Omental fat pad (tissue), 3 donors: ENCODE measurements at regions not wholly inside any gene's neighbourhood (a gene's known extent, or its start where the extent isn't known, plus 50 kb on each side); places are given as distances from the start of the nearest gene placed in this dataset.
"Not testable (repeated sequence)": the region's sequence is repeated elsewhere in the genome, so short reads cannot be mapped to it uniquely, and the experiment has no call there.

Experiments used
- ATAC-seq: fragments of 150-250 bp; one replicate; pipeline ENCODE4 v1.9.1; 2016; ENCODE audit warnings: mild to moderate bottlenecking, moderate library complexity; ENCODE audit not compliant: low FRiP score
- DNase-seq: peaks from one replicate; pipeline ENCODE4 v3.0.0-alpha.2; 2019; ENCODE audit warnings: low spot score
- TF ChIP-seq, protein P1 (sequence below), 3 donors: fragments of 450-650 bp; IDR thresholded peaks; one replicate each; pipeline ENCODE4 v1.5.1; 2016 to 2017; ENCODE audit warnings: antibody characterized with exemption in 3 of 3, mild to moderate bottlenecking in 3 of 3, moderate library complexity in 2 of 3

DNA sequence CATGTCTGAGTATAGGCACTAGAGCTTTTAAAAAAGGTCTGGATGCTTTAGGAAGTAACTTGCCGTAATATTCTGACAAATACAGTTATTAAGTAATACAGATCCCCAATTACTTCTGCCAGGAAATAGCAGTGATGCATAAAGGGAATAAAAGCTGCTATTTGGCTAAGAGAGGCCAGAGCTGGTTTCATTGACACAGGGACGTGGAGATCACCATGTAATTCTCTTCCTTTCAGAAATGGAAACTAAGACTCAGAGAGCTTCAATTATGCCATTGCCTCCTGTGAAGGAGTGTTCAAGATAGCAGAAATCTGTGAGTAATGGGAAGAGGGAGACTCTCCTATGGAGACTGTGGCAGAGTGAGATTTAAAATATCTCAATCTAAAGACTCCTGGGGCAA lies 238.1 kb downstream of the SLITRK2 start:
- ATAC-seq: no peak
- TF ChIP-seq, protein P1, sequence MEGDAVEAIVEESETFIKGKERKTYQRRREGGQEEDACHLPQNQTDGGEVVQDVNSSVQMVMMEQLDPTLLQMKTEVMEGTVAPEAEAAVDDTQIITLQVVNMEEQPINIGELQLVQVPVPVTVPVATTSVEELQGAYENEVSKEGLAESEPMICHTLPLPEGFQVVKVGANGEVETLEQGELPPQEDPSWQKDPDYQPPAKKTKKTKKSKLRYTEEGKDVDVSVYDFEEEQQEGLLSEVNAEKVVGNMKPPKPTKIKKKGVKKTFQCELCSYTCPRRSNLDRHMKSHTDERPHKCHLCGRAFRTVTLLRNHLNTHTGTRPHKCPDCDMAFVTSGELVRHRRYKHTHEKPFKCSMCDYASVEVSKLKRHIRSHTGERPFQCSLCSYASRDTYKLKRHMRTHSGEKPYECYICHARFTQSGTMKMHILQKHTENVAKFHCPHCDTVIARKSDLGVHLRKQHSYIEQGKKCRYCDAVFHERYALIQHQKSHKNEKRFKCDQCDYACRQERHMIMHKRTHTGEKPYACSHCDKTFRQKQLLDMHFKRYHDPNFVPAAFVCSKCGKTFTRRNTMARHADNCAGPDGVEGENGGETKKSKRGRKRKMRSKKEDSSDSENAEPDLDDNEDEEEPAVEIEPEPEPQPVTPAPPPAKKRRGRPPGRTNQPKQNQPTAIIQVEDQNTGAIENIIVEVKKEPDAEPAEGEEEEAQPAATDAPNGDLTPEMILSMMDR (IDR thresholded peaks at IDR 0.05): no peak
- no peak for DNase-seq

DNA sequence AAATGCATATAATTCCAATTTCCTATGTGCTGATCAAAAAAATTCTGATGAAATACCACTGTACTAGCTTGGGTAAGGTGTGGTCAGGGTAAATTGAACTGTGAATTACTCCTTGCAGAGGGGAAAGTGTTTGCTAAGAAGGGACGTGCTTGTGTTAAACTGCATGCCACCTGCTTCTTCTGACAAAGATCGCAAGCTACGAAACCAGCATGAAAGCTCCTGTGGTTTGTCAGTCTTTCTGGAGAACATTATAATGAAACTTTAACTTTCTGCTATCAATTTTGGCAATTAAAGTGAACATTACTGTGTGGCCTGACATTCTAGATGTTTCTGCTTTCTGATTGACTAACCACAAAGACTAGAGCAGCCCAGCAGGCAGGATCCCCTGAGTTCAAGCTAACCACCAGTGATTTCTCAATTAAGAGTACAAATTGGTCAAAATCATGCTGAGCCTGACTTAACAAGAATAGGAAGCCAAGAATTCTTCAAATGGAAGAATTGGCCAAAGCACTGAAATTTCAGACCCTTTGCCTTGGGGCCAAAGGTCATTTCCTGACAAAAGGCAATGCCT lies 239.0 kb downstream of the SLITRK2 start:
- no peak for DNase-seq
- TF ChIP-seq, protein P1 (IDR thresholded peaks at IDR 0.05): no peak
- ATAC-seq: no peak

DNA sequence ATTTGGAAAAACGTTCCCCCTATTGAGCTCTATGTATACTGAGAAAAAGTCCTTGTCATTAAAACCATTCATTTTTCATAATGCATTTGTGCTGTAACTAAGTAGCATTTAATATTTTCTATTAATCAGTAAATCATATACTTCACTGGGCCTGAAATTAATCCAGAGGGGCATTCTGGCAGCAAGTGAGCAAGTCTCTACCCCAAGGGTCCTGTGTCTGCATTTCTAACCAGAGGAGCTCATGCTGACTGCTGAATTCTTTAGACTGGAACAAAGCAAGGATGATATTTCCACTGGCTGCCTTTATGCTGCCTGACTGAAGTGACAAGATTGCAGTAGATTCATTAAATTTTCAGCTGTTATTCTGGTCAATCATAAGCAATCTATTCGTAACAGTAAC lies 246.5 kb downstream of the SLITRK2 start:
- DNase-seq (no peak), ATAC-seq (no peak)
- TF ChIP-seq, protein P1 (IDR thresholded peaks at IDR 0.05): no peak

DNA sequence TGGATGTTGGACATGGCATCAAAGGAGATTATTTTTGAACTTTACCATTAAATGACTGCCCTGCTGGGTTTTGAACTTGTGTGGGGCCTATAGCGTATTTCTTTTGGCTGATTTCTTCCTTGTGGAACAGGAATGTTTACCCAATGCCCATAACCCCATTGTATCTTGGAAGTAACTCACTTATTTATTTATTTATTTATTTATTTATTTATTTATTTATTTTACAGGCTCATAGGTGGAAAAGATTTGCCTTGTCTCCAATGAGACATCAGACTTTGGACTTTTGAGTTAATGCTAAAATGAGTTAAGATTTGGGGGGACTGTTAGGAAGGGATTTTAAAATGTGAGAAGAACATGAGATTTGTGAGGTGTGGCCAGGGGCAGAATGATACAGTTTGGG lies 273.1 kb downstream of the SLITRK2 start:
- no peak for DNase-seq
- TF ChIP-seq, protein P1 (IDR thresholded peaks at IDR 0.05): no peak
- no peak for ATAC-seq

DNA sequence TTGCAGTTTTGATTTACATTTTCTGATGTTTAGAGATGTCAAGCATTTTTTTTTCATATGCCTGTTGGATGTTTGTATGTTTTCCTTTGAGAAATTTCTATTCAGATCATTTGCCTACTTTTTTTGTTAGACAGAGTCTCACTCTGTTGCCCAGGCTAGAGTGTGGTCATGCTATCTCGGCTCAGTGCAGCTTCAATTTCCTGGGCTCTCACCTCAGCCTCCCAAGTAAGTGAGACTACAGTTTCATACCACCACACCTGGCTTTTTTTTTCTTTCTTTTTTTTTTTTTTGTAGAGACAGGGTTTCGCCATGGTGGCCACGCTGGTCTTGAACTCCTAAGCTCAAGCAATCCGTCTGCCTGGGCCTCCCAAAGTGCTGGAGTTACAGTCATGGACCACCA lies 291.7 kb downstream of the SLITRK2 start:
- TF ChIP-seq, protein P1 (IDR thresholded peaks at IDR 0.05): no peak
- no peak for DNase-seq
- no peak for ATAC-seq

DNA sequence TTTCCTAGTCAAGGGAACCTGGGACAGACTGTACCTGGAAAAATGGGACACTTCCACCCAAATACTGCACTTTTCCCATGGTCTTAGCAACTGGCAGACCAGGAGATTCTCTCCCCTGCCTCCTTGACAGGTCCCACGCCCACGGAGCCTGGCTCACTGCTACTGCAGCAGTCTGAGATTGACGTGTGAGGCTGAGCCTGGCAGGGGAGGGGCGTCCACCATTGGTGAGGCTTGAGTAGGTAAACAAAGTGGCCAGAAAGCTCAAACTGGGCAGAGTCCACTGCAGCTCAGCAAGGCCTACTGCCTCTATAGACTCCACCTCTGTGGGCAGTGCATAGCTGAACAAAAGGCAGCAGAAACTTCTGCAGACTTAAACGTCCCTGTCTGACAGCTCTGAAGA lies 301.4 kb downstream of the SLITRK2 start:
- ATAC-seq, DNase-seq: not testable (repeated sequence)

DNA sequence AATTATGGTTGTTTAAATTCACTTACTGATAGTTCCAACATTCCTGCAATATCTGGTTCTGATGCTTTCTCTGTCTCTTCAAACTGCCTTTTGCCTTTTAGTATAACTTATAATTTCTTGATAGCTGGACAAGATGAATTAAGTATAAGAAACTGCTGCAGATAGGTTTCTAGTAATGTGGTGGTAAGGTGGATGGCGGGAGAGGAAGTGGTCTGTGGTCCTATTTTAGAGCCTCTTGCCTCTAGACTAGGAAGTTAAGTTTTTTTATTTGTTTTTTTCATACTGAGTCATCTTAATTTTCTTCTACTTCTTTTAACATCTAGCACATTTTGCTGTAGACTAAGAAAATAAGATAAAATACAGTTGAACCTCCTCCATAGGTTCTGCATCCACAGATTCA lies 310.0 kb downstream of the SLITRK2 start:
- no peak for DNase-seq
- ATAC-seq: no peak
- TF ChIP-seq, protein P1 (IDR thresholded peaks at IDR 0.05): no peak

DNA sequence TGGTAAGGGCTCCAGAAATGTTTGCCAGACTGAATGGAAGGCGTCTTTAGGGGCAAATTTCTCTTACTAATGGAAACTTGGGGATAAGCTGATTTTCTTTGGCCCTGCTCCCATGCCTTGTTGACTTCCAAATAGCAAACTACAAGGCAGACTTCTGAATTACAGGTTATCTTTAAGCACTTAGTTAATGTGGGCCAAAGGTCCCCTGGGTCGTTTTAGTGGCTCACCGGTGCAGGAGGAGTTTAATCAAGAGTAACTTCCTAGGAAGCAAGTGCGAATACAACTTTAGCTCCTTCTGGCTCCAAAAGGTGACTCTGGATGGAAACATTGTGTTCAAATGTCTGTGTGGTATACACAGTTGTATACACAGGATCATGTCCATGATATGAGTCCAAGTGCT lies 323.6 kb downstream of the SLITRK2 start:
- TF ChIP-seq, protein P1 (IDR thresholded peaks at IDR 0.05): no peak
- DNase-seq: no peak
- no peak for ATAC-seq
